Activated naive CD8-positive, alpha-beta T cell treated with anti-CD3 and anti-CD28 coated beads, Interleukin-2, amount 50 U/mL, for 16 hours (primary cell): ENCODE measurements at regions not wholly inside any gene's neighbourhood (a gene's known extent, or its start where the extent isn't known, plus 50 kb on each side); places are given as distances from the start of the nearest gene placed in this dataset.

Experiments used
- DNase-seq: peaks from one replicate; pipeline ENCODE4 v3.0.0-alpha.2; 2020; ENCODE audit warnings: low read depth, low spot score

DNA sequence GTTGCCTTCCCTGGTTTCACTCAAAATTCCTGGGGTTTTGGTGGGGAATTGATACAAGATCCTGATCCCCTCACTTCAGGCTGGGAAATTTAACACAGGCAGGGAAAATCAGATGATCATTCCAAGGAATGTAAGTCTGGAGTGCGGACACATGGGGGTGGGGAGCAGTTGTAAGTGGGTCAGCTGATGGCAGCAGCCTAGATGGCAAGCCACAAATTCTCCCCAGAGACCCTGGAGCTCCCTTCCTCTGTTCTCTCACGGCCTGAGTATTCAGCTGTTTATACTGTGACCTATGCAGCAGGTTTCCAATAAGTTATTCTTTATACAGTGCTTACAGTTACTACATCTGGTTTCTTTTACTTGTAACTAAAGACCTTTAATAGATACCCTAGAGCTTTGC lies 144.9 kb downstream of the SH3BGRL2 start:
- no peak for DNase-seq

DNA sequence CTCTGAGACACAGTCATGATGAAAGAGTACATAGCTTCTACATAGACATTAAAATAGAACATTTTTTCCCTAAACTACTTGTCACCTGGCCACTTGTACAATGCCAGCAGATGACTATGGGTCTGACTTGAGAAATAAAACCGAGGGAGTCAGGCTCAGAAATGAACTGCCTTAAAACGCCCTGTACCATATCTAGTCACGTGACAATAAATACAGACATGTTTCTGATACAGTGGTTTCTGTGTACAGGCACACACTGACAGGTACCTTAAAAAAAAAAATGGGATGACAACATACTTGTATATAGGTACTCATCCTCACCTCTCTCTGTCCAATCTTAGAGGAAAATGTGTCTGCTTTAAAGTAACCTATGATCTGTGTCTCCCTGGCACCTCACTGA lies 144.1 kb downstream of the SH3BGRL2 start:
- DNase-seq: no peak

GRCh38 chr6:79764747-79765146 lies 133.6 kb downstream of the SH3BGRL2 start:
- DNase-seq: no peak

GRCh38 chr6:79763301-79763700 lies 132.2 kb downstream of the SH3BGRL2 start:
- no peak for DNase-seq

GRCh38 chr6:79762370-79762769 lies 131.2 kb downstream of the SH3BGRL2 start:
- no peak for DNase-seq

DNA sequence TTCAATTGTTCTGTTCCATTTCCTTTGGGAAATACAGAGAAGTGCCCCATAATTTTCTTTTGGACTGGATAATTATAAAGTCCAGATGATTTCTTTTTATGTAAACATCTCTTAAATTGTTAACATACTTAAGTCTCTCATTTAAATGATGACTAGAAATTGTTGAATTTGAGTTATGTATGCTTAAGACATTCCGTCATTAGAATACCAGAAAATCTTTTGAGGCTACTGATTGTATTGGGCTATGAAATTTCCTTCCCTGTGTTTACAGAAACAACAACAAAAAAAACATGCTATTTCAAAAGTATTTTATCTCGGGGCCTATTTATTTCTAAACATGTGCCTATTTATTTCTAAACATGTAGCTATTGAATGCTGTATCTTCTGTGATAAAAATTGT lies 125.4 kb downstream of the SH3BGRL2 start:
- no peak for DNase-seq

DNA sequence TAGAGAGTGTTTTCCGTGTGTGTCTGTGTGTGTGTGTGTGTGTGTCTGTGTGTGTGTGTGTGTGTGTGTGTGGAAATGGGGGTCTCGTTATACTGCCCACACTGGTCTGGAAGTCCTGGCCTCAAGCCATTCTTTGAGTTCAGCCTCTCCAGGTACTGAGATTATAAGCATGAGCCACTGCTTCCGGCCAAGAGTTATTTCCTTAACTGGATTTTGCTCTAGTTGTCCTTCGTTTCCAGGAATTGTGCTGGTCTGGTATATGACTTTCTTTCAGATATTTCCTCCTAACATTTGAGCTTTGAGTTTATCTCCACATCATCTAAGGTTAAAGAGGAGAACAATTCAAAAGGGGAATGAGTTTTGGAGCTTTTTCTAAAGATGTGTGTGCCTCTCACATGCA lies 124.8 kb downstream of the SH3BGRL2 start:
- DNase-seq: no peak
